ENCODE measurements at regions not wholly inside any gene's neighbourhood (a gene's known extent, or its start where the extent isn't known, plus 50 kb on each side); places are given as distances from the start of the nearest gene placed in this dataset.
"Not testable (repeated sequence)": the region's sequence is repeated elsewhere in the genome, so short reads cannot be mapped to it uniquely, and the experiment has no call there.

DNA sequence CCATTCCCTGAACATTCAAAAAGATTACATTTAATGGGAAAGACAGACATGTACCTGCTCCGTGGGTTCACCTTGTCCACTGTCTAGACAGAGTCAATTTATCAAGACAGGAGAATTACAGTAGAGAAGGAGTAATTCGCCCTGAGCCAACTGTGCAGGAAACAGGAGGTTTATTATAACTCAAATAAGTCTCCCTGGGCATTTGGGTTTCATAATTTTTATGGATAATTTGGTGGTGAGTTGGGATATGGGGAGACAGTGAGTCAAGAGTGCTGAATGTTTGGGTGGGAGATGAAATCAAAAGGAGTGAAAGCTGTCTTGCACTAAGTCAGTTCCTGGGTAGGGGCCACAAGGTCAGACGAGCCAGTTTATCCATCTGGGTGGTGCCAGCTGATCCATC, 165.9 kb upstream of the NAMPT start:
- Histone ChIP-seq H3K4me3 (ENCODE audit: low read length) (no peak overlapping the region), H3K27me3 (ENCODE audit: insufficient read depth, low read length) (no peaks in the 10 kb centered on the region), H3K4me1 (ENCODE audit: insufficient read depth, low read length) (no peaks in the 10 kb centered on the region), H3K9me3 (ENCODE audit: low read depth, low read length) (no peaks in the 10 kb centered on the region)

DNA sequence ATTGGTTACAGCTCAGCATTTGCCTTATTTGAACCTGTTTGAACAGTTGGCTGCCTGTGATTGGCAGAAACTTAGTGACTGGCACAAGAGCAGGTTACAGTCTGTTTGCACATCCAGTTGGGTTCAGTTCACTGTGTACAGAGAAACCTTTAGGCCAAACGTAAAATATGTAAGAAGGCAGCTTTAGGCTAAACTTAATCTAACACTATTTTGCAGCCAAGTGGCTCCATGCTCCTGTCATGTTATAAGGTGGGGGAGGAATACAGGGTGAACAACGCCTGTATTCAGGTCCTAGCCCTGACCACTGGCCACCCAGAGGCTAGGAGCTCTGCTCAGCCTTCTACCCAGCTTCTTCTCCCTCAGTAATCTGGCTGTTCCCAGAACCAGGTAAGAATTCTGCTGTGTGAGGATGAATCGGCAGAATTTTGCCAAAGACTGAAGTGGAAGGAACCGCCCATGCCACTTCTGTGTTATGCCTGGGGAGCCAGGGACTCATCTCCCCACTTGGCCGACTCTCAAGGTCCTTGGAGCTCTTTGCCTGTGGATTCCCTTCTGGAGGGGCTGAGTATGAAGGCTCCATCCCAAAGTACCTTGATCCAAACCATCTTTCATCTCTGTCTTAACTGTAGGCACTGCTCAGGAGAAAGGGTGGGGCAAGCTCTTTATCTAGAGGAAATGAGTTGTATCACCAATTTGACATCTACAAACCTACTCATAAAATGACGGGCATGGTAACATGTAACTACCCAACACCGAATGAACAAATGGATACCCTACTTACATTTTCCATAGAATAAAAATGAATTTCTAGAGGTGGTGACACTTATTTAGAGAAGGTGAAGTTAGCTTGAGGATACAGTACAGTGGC, 164.4 kb upstream of the NAMPT start:
- Histone ChIP-seq H3K27me3 (ENCODE audit: insufficient read depth, low read length) (no peaks in the 10 kb centered on the region), H3K4me3 (ENCODE audit: low read length) (no peak overlapping the region), H3K4me1 (ENCODE audit: insufficient read depth, low read length) (no peaks in the 10 kb centered on the region), H3K9me3 (ENCODE audit: low read depth, low read length) (no peaks in the 10 kb centered on the region)

DNA sequence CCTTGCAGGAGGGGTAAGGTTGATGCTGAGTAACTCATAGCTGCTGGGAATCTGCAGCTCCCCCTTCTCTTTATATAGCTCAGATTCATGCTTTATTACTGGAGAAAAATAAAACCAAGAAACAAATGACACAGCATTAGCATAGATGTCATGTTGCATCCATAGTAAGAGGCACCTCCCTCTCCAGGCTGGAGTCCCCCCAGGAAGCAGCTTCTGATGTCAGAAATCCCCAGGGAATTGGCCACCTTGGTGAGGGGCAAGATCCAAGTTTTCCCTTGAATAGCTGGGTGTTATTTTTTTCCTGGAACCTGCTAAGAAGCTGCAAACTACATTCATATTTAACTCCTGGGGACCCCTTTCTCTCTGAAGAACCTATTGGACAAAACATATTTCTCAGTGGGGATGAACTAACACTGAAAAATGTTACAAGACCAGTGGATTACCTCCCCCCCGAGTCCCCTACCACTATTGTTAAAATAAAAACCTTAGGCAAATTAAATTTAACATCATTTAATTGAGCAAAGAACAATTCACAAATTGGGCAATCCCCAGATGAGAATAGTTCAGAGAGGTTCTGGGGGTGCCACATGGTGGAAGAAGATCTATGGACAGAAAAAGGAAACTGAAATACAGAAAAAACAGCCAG, 163.7 kb upstream of the NAMPT start:
- Histone ChIP-seq H3K9me3 (ENCODE audit: low read depth, low read length) (no peaks in the 10 kb centered on the region), H3K4me3 (ENCODE audit: low read length) (no peak overlapping the region), H3K27me3 (ENCODE audit: insufficient read depth, low read length) (no peaks in the 10 kb centered on the region), H3K4me1 (ENCODE audit: insufficient read depth, low read length) (no peaks in the 10 kb centered on the region)

DNA sequence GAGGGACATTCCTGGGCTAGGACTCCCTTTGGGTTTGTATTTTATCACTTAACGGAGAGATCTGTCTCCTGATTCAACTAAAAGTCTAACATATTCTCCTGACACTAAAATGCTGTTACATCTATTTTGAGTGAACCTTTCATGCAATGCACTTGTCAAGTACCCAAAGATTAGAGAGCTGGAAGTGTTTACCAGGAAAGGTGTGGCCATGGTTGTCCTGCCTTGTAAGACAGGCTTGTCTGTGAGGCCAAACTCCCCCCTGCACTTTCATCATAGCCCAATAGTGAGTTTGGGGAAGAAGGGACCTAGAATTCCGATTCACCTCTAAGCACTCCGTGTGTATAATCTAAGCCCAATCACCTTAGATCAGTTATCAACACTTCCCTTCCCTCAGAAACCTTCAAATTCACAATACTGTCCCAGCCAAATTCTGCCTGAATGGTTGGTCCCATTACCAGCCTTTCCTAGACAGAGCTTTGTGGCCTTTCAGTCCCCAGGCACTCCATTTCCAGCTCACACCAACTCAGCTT, 162.6 kb upstream of the NAMPT start:
- no peaks in the 10 kb centered on the region for H3K4me1 ChIP-seq (ENCODE audit: insufficient read depth, low read length)
- H3K27me3 ChIP-seq (ENCODE audit: insufficient read depth, low read length), result no peaks in the 10 kb centered on the region
- H3K4me3 ChIP-seq (ENCODE audit: low read length), result no peak overlapping the region
- no peaks in the 10 kb centered on the region for H3K9me3 ChIP-seq (ENCODE audit: low read depth, low read length)

DNA sequence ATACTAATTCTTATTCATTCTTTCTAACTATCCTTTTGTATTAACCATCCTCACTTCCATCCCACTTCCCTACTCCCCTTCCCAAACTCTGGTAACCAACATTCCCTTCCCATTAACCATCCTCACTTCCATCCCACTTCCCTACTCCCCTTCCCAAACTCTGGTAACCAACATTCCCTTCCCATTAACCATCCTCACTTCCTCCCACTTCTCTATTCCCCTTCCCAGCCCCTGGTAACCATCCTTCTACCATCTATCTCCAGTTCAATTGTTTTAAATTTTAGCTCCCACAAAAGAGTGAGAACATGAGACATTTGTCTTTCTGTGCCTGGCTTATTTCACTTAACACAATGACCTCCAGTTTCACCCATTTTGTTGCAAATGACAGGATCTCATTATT, 160.6 kb upstream of the NAMPT start:
- not testable (repeated sequence) for H3K27me3 ChIP-seq (ENCODE audit: insufficient read depth, low read length); H3K9me3 ChIP-seq (ENCODE audit: low read depth, low read length); H3K4me3 ChIP-seq (ENCODE audit: low read length); H3K4me1 ChIP-seq (ENCODE audit: insufficient read depth, low read length)

DNA sequence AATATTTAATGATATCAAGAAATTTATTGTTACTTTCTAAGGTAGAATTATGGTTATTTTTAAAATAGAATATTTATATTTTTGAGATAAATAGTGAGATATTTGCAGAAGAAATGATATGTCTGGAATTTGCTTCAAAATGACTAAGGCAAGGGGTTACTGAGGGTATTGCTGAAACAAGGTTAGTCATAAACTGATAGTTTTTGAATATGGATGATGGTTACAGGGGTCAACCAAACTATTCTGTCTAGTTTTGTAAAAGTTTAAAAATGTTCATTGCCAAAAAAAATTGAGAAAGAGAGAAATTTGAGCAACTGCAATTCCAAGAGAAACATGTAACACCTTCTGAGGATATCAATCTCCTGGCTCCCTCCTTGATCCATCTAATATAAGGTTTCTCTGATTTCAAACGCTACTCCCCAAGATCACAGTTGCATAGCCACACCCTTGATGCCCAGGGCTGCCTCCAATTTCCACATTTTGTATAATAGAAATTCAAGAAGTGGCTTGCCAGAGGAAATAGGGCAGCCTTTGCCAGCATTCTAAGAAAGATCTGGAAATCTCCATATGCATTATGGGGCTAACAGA, 159.4 kb upstream of the NAMPT start:
- Histone ChIP-seq H3K27me3 (ENCODE audit: insufficient read depth, low read length) (no peaks in the 10 kb centered on the region), H3K4me3 (ENCODE audit: low read length) (no peak overlapping the region), H3K4me1 (ENCODE audit: insufficient read depth, low read length) (no peaks in the 10 kb centered on the region), H3K9me3 (ENCODE audit: low read depth, low read length) (no peaks in the 10 kb centered on the region)

DNA sequence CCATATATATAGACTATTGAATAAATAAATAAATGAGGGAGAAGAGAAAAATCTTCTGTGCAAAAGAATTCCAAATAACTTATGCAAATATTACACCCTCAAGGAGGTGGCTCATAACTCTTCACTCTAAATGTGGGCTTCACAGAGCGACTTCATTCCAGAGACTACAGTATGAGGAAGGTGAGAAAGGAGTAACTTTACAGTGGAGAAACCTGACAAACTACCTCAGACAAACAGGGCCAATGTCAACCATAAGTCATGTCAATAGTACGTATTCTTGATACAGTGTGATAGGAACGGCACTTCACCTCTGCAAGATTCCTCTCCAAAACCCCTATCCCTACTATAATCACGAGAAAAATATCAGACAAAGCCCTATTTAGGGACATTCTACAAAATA, 158.4 kb upstream of the NAMPT start:
- Histone ChIP-seq H3K4me1 (ENCODE audit: insufficient read depth, low read length) (no peaks in the 10 kb centered on the region), H3K27me3 (ENCODE audit: insufficient read depth, low read length) (no peaks in the 10 kb centered on the region), H3K4me3 (ENCODE audit: low read length) (no peak overlapping the region), H3K9me3 (ENCODE audit: low read depth, low read length) (no peaks in the 10 kb centered on the region)

DNA sequence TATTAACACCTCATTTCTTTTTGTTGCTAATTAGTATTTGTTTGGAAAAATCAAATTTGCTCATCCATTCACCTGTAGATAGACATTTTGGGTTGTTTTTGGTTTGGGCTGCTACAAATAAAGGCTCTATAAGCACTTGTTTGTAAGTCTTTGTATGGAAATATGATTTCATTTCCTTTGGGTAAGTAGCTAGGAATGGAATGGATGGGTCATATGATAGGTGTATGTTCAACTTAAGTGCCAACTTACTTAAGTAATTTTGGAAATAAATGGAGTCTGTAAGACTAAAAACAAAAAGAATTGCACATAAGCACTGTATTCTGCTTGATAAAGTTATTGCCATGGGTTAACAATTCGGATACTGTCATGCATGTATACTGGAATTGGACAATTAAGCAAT, 157.7 kb upstream of the NAMPT start:
- H3K4me1 ChIP-seq (ENCODE audit: insufficient read depth, low read length), result no peaks in the 10 kb centered on the region
- H3K4me3 ChIP-seq (ENCODE audit: low read length), result no peak overlapping the region
- no peaks in the 10 kb centered on the region for H3K9me3 ChIP-seq (ENCODE audit: low read depth, low read length)

DNA sequence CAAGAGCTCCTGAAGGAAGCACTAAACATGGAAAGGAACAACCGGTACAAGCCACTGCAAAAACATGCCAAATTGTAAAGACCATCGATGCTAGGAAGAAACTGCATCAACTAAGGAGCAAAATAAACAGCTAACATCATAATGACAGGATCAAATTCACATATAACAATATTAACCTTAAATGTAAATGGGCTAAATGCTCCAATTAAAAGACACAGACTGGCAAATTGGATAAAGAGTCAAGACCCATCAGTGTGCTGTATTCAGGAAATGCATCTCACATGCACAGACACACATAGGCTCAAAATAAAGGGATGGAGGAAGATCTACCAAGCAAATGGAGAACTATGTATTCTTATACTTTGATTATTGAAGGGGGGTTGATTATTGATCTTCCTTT, 156.6 kb upstream of the NAMPT start:
- H3K4me1 ChIP-seq (ENCODE audit: insufficient read depth, low read length); H3K9me3 ChIP-seq (ENCODE audit: low read depth, low read length): not testable (repeated sequence)

More for the DNA sequence above, 157.7 kb upstream of the NAMPT start:
- H3K27me3 ChIP-seq (ENCODE audit: insufficient read depth, low read length), result no peaks in the 10 kb centered on the region

DNA sequence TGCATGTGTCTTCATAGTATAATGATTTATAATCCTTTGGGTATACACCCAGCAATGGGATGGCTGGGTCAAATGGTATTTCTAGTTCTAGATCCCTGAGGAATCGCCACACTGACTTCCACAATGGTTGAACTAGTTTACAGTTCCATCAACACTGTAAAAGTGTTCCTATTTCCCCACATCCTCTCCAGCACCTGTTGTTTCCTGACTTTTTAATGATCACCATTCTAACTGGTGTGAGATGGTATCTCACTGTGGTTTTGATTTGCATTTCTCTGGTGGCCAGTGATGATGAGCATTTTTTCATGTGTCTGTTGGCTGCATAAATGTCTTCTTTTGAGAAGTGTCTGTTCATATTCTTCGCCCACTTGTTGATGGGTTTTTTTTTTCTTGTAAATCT, 152.2 kb upstream of the NAMPT start:
- H3K9me3 ChIP-seq (ENCODE audit: low read depth, low read length); H3K4me1 ChIP-seq (ENCODE audit: insufficient read depth, low read length); H3K4me3 ChIP-seq (ENCODE audit: low read length); H3K27me3 ChIP-seq (ENCODE audit: insufficient read depth, low read length): not testable (repeated sequence)

More for the DNA sequence above, 156.6 kb upstream of the NAMPT start:
- H3K4me3 ChIP-seq (ENCODE audit: low read length); H3K27me3 ChIP-seq (ENCODE audit: insufficient read depth, low read length): not testable (repeated sequence)

DNA sequence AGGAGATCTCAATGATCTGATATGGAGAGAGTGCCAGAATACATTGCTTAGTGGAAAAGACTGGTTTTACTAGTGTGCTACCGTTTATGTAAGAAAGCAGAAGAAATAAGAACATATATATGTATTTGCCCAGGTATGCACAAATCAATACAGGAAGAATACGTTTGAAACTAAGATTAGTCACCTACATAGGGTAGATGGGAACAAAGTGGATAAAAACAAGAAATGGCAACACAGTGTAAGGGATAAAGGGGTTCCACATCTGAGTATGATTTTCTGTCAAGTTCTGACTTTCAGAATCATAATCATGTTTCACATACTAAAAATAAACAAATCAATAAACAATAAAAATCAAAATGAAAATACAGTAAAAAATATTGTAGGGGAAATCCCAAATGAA, 148.6 kb upstream of the NAMPT start:
- H3K4me1 ChIP-seq (ENCODE audit: insufficient read depth, low read length), result no peaks in the 10 kb centered on the region

DNA sequence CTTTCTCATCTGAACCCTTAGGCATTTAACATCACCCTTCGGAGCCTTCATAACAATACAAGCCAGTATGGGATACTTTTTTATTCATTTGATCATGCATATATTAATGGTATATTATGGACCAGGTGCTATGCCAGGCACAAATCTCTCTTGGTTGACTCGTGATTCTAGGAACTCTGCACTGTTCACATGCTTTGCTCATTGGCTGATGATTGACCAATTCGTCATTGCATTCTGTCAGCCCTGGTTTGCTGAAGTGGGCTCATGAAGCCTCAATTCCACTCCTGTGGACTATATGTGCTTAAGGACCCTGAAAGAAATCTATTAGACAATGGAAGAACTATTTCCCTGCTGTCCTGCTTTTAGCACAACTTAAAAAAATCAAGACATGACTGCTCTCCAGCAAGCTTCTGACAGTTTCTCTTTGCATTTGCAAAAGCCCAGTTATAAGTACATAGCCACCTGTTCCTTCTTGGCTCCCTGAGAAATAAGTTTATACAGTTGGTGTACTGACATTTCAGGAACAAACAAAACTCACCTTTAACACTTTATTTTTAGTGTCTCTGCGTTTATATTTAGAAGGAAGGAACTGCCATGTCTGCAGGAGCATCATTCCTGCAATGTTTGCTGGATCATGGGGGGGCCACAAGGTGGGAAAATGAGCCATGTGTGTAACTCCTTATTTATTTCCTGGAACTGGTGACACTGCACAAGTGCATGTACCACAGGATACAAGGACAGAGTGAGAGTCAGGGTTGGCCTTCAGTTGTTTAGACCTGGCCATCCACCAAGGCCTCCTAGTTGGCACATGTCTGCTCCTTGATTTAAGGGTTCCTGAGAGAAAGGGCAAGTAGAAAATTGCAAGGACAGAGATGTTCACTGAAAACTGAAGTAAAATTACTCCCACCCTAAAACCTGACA, 146.0 kb upstream of the NAMPT start:
- Histone ChIP-seq H3K4me1 (ENCODE audit: insufficient read depth, low read length) (peaks cover 1% of the 10 kb centered on the region), H3K9me3 (ENCODE audit: low read depth, low read length) (no peaks in the 10 kb centered on the region), H3K4me3 (ENCODE audit: low read length) (no peak overlapping the region), H3K27me3 (ENCODE audit: insufficient read depth, low read length) (no peaks in the 10 kb centered on the region)

More for the DNA sequence above, 148.6 kb upstream of the NAMPT start:
- Histone ChIP-seq H3K9me3 (ENCODE audit: low read depth, low read length) (no peaks in the 10 kb centered on the region), H3K27me3 (ENCODE audit: insufficient read depth, low read length) (no peaks in the 10 kb centered on the region), H3K4me3 (ENCODE audit: low read length) (no peak overlapping the region)

DNA sequence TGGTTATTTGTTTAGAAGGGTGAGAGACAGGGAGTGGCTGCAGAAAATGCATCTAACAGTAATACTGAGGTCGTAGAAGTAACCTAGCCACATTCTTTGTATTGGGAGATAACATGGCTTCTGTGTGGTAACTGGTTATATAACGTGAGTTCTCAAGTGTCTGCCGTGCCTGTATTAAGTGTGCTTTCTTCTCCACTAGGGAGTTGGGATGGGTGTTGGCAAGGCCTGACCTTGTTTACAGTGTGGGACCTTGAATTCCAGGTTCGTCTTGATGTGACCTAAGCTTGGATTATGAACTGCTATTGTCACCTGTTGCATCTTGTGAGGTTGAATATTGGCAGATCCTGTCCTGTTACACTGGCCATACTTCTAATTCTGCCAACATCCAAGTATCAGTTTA, 145.3 kb upstream of the NAMPT start:
- Histone ChIP-seq H3K9me3 (ENCODE audit: low read depth, low read length) (no peaks in the 10 kb centered on the region), H3K4me1 (ENCODE audit: insufficient read depth, low read length) (peaks cover 8% of the 10 kb centered on the region), H3K4me3 (ENCODE audit: low read length) (no peak overlapping the region), H3K27me3 (ENCODE audit: insufficient read depth, low read length) (no peaks in the 10 kb centered on the region)

DNA sequence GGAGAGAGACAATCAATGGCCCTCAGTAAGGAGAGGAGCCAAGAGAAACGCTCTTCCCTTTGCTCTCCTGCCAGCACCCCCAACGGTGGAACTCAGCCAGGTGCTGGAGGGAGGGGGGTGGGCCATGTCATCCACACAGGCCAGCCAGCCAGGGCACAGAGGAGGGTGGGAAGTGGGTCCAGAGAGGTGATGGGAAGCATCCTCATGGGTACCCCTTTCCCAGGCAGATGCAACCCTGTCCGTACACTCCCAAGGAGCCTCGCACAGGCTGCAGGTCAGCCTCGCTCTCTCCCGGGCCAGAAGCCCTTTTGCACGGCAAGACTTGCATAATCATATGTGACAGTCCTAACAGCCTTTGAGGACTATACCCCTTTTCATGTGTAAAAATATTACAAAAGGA, 142.0 kb upstream of the NAMPT start:
- Histone ChIP-seq H3K9me3 (ENCODE audit: low read depth, low read length) (no peaks in the 10 kb centered on the region), H3K4me3 (ENCODE audit: low read length) (no peak overlapping the region)

More for the DNA sequence above, 142.0 kb upstream of the NAMPT start:
- H3K27me3 ChIP-seq (ENCODE audit: insufficient read depth, low read length), result no peaks in the 10 kb centered on the region
- peaks cover 32% of the 10 kb centered on the region for H3K4me1 ChIP-seq (ENCODE audit: insufficient read depth, low read length)
